Activated CD4-positive, alpha-beta memory T cell treated with anti-CD3 and anti-CD28 coated beads for 36 hours (primary cell): ENCODE measurements at regions not wholly inside any gene's neighbourhood (a gene's known extent, or its start where the extent isn't known, plus 50 kb on each side); places are given as distances from the start of the nearest gene placed in this dataset.

Source experiments
- CTCF ChIA-PET: fragments of 350-600 bp; sonication (Branson Sonifier 250); formaldehyde crosslinking; loops from one replicate; lab custom pipeline; 2021; ENCODE audit warnings: antibody characterized with exemption, inconsistent platforms; lab: Charles Lee
- POLR2A ChIA-PET: fragments of 350-600 bp; sonication (Branson Sonifier 250); formaldehyde crosslinking; loops from one replicate; lab custom pipeline; 2021; ENCODE audit warnings: antibody characterized with exemption; lab: Charles Lee
- DNase-seq: peaks from one replicate; pipeline ENCODE4 v3.0.0-alpha.2; 2020
- H3K27ac Mint-ChIP-seq: one replicate; pipeline ENCODE4 v1.8.0; 2021; ENCODE audit warnings: mixed read lengths
- H3K27me3 Mint-ChIP-seq: one replicate; pipeline ENCODE4 v1.8.0; 2021; ENCODE audit warnings: mixed read lengths
- H3K36me3 Mint-ChIP-seq: one replicate; pipeline ENCODE4 v1.8.0; 2021; ENCODE audit warnings: mixed read lengths
- H3K4me1 Mint-ChIP-seq: one replicate; pipeline ENCODE4 v1.8.0; 2021; ENCODE audit warnings: low read depth, mixed read lengths
- H3K4me3 Mint-ChIP-seq: one replicate; pipeline ENCODE4 v1.8.0; 2021; ENCODE audit warnings: mild to moderate bottlenecking, mixed read lengths
- H3K9me3 Mint-ChIP-seq: one replicate; pipeline ENCODE4 v1.8.0; 2021; ENCODE audit warnings: mixed read lengths
- intact Hi-C: fragments of 100-400 bp; cut with micrococcal nuclease; formaldehyde crosslinking; loops from one replicate; pipeline ENCODE4 v1.15.1; 2023

GRCh38 chr3:36258421-36258820, 121.9 kb upstream of the STAC start:
- intact Hi-C loops: no loop called here
- Mint-ChIP-seq H3K27me3 (no peaks in the 10 kb centered on the region), H3K36me3 (no peaks in the 10 kb centered on the region), H3K27ac (no peak overlapping the region), H3K9me3 (peaks cover 17% of the 10 kb centered on the region), H3K4me3 (no peak overlapping the region), H3K4me1 (no peaks in the 10 kb centered on the region)
- CTCF ChIA-PET: no interaction called here
- DNase-seq: no peak
- POLR2A ChIA-PET: no interaction called here

GRCh38 chr3:36259580-36259979, 120.7 kb upstream of the STAC start:
- Mint-ChIP-seq H3K4me3 (no peak overlapping the region), H3K36me3 (no peaks in the 10 kb centered on the region), H3K9me3 (peaks cover 16% of the 10 kb centered on the region), H3K27ac (no peak overlapping the region), H3K27me3 (no peaks in the 10 kb centered on the region), H3K4me1 (no peaks in the 10 kb centered on the region)
- DNase-seq: no peak
- intact Hi-C loops: no loop called here
- ChIA-PET CTCF (no interaction called here), POLR2A (no interaction called here)

GRCh38 chr3:36269274-36269673, 111.0 kb upstream of the STAC start:
- ChIA-PET CTCF (no interaction called here), POLR2A (no interaction called here)
- H3K4me1 Mint-ChIP-seq: no peaks in the 10 kb centered on the region
- no peaks in the 10 kb centered on the region for H3K9me3 Mint-ChIP-seq
- no peak overlapping the region for H3K4me3 Mint-ChIP-seq
- no peak for DNase-seq
- intact Hi-C loops: no loop called here
- H3K27me3 Mint-ChIP-seq: no peaks in the 10 kb centered on the region
- no peak overlapping the region for H3K27ac Mint-ChIP-seq
- H3K36me3 Mint-ChIP-seq: no peaks in the 10 kb centered on the region

DNA sequence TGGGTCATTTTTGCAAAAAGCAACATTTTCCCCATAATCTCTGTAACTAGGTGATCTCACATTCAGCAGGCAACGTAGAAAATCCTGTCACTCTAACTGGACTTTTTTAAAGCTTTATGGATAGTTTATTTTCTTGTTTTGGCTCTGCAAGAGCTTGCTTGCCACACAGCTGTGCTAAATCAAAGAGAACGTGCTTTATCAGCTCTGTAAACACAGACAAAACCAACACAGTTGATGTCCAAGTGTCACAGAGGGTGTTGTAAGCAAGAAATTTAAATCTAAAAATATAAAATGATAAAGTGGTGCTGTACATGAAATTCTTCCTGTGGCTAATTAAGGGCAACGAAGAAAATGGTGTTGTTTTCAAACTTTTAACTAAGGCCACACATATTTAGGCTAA, 97.5 kb upstream of the STAC start:
- Mint-ChIP-seq H3K36me3 (no peaks in the 10 kb centered on the region), H3K9me3 (peaks cover 4% of the 10 kb centered on the region), H3K27ac (no peak overlapping the region), H3K4me1 (no peaks in the 10 kb centered on the region), H3K4me3 (no peak overlapping the region), H3K27me3 (no peaks in the 10 kb centered on the region)
- DNase-seq: no peak
- intact Hi-C loops: no loop called here
- ChIA-PET POLR2A (no interaction called here), CTCF (no interaction called here)

DNA sequence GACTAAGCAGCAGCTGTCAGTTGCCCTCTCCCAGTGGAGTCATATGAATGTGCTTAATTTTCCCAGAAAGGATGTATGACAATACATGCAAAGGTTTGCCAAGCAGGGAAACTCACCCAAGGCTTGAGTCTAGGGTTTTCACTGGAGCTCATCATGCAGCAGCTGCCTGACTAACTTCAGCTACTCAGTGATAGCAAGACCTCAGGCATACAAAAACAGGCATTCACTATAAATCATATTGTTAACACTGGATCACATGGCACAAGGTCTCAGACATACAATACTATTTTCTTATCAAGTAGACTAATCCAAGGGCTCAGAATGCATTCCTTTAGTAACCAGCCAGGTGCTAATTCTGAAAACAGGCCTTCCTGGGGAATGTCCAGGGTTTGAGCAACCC, 85.0 kb upstream of the STAC start:
- intact Hi-C loops: no loop called here
- POLR2A ChIA-PET: no interaction called here
- Mint-ChIP-seq H3K36me3 (no peaks in the 10 kb centered on the region), H3K4me1 (no peaks in the 10 kb centered on the region), H3K27ac (no peak overlapping the region), H3K27me3 (no peaks in the 10 kb centered on the region), H3K4me3 (no peak overlapping the region), H3K9me3 (no peaks in the 10 kb centered on the region)
- DNase-seq: no peak
- CTCF ChIA-PET: no interaction called here

DNA sequence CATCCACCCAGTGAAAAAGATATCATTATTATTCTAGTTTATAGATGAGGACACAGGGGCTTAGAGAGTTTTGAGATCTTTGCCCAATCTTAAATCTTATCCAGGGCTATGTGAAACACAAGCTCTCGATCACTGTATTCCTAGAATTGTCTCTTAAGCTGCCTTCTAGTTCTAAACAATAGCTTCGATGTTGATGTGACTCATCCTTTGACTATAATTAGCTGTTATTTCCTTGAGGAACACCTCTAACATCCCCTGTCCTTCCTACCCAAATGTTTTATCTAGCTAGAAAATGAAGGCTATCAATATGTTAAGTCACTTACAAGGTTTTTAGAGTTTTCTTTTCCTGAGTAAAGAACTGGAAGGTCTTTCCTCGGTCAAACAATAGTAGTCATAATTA, 83.1 kb upstream of the STAC start:
- DNase-seq: no peak
- ChIA-PET CTCF (no interaction called here), POLR2A (no interaction called here)
- H3K9me3 Mint-ChIP-seq: no peaks in the 10 kb centered on the region
- no peaks in the 10 kb centered on the region for H3K36me3 Mint-ChIP-seq
- no peak overlapping the region for H3K27ac Mint-ChIP-seq
- no peaks in the 10 kb centered on the region for H3K4me1 Mint-ChIP-seq
- H3K4me3 Mint-ChIP-seq: no peak overlapping the region
- no peaks in the 10 kb centered on the region for H3K27me3 Mint-ChIP-seq
- intact Hi-C loops: no loop called here

DNA sequence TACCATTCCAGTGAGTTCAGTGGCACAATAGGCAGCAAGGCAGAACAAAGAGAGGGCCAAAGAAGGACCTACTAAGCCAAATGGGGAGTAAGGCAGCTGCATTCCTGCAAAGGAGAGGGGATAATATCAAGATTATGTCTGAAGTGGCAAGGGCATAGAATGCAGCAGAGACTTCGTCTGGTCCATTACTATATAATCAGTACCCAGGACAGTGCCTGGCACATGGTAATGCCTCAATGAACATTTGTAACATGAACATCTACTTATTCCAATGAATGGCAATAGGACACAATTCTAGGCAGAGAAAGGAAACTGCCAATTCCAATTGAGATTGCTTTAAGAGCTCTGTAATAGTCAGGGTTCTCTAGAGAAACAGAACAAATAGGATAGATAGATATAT, 82.1 kb upstream of the STAC start:
- Mint-ChIP-seq H3K27ac (no peak overlapping the region), H3K9me3 (no peaks in the 10 kb centered on the region), H3K27me3 (no peaks in the 10 kb centered on the region), H3K36me3 (no peaks in the 10 kb centered on the region), H3K4me3 (no peak overlapping the region), H3K4me1 (no peaks in the 10 kb centered on the region)
- DNase-seq: no peak
- CTCF ChIA-PET: no interaction called here
- intact Hi-C loops: no loop called here
- POLR2A ChIA-PET: no interaction called here

GRCh38 chr3:36302158-36302509, 78.2 kb upstream of the STAC start:
- intact Hi-C loops: no loop called here
- Mint-ChIP-seq H3K27me3 (no peaks in the 10 kb centered on the region), H3K9me3 (no peaks in the 10 kb centered on the region), H3K36me3 (no peaks in the 10 kb centered on the region), H3K27ac (no peak overlapping the region), H3K4me1 (no peaks in the 10 kb centered on the region), H3K4me3 (no peak overlapping the region)
- ChIA-PET POLR2A (no interaction called here), CTCF (no interaction called here)
- no peak for DNase-seq

DNA sequence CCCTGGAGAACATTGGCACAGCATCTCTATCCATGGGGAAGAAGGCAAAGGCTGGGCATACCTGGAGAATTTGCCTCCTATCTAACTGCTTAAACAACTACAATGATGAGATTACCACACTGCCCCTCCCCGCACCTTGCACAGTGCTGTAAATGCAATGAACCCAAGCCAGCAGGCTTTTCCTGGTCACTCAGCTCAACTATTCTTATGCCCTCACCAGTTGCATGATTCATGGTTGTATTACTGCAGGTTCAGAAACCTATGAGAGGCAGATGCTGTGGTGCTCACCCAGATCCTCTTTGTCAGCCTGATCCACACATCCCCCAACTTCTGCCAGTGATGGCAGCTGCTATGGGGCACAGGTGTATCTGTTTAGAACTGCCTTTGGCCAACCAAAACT, 77.7 kb upstream of the STAC start:
- no peak overlapping the region for H3K27ac Mint-ChIP-seq
- no peaks in the 10 kb centered on the region for H3K9me3 Mint-ChIP-seq
- no peak overlapping the region for H3K4me3 Mint-ChIP-seq
- POLR2A ChIA-PET: no interaction called here
- no peaks in the 10 kb centered on the region for H3K4me1 Mint-ChIP-seq
- H3K36me3 Mint-ChIP-seq: no peaks in the 10 kb centered on the region
- intact Hi-C loops: no loop called here
- H3K27me3 Mint-ChIP-seq: no peaks in the 10 kb centered on the region
- CTCF ChIA-PET: no interaction called here
- no peak for DNase-seq

DNA sequence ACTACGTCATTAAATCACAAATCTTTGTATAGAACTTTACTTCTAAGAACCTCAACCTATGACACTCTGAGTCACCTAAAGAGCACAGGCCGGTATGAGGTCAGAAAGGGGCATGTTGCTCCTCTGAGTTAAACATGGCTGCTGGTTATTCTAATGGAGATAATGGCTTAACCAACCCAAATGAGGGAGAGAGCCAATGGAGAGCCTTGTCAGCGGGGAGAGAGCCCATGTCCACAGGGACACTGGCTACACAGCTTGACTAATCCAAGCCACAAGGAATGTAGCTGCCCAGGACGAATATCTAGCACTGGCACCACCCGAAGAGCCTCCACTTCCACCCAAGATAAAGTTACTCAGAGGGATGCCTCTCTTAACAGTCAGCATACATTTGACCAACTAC, 77.0 kb upstream of the STAC start:
- H3K4me3 Mint-ChIP-seq: no peak overlapping the region
- intact Hi-C loops: no loop called here
- DNase-seq: no peak
- no peaks in the 10 kb centered on the region for H3K9me3 Mint-ChIP-seq
- POLR2A ChIA-PET: no interaction called here
- CTCF ChIA-PET: no interaction called here
- no peaks in the 10 kb centered on the region for H3K4me1 Mint-ChIP-seq
- H3K27ac Mint-ChIP-seq: no peak overlapping the region
- no peaks in the 10 kb centered on the region for H3K36me3 Mint-ChIP-seq
- no peaks in the 10 kb centered on the region for H3K27me3 Mint-ChIP-seq

DNA sequence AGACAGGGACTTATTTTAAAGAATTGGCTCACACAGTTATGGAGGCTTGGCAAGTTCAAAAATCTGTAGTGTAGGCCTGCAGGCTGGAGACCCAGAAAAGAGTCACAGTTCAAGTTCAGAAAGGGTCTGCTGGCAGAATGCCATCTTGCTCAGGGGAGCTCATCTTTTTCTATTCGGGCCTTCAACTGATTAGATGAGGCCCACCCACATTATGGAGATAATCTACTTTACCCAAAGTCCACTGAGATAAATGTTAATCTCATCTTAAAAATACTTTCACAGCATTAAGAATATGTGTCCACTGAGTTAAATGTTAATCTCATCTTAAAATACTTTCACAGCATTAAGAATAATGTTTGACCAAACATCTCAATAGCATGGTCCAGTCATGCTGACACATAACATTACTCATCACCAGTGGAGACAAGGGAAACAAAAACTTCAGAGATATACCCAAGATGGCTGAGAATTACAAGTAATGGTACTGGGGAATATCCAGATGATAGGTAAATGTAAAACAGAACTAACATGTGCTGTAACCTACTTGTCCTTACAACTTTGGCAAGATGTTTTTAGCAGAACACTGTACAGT, 74.3 kb upstream of the STAC start:
- Mint-ChIP-seq H3K27ac (no peak overlapping the region), H3K36me3 (no peaks in the 10 kb centered on the region), H3K27me3 (no peaks in the 10 kb centered on the region), H3K4me3 (no peak overlapping the region), H3K4me1 (no peaks in the 10 kb centered on the region), H3K9me3 (no peaks in the 10 kb centered on the region)
- intact Hi-C loops: no loop called here
- POLR2A ChIA-PET: no interaction called here
- CTCF ChIA-PET: no interaction called here
- no peak for DNase-seq

GRCh38 chr3:36309092-36309491, 71.2 kb upstream of the STAC start:
- no peaks in the 10 kb centered on the region for H3K27me3 Mint-ChIP-seq
- no peaks in the 10 kb centered on the region for H3K9me3 Mint-ChIP-seq
- no peak overlapping the region for H3K4me3 Mint-ChIP-seq
- intact Hi-C loops: no loop called here
- no peak overlapping the region for H3K27ac Mint-ChIP-seq
- ChIA-PET POLR2A (no interaction called here), CTCF (no interaction called here)
- no peaks in the 10 kb centered on the region for H3K36me3 Mint-ChIP-seq
- H3K4me1 Mint-ChIP-seq: no peaks in the 10 kb centered on the region
- DNase-seq: no peak

GRCh38 chr3:36312351-36312750, 68.0 kb upstream of the STAC start:
- no peak overlapping the region for H3K27ac Mint-ChIP-seq
- ChIA-PET POLR2A (no interaction called here), CTCF (no interaction called here)
- intact Hi-C loops: no loop called here
- H3K27me3 Mint-ChIP-seq: no peaks in the 10 kb centered on the region
- peaks cover 10% of the 10 kb centered on the region for H3K9me3 Mint-ChIP-seq
- H3K4me3 Mint-ChIP-seq: no peak overlapping the region
- H3K4me1 Mint-ChIP-seq: no peaks in the 10 kb centered on the region
- no peak for DNase-seq
- no peaks in the 10 kb centered on the region for H3K36me3 Mint-ChIP-seq

GRCh38 chr3:36317915-36318314, 62.4 kb upstream of the STAC start:
- ChIA-PET CTCF (no interaction called here), POLR2A (no interaction called here)
- Mint-ChIP-seq H3K4me1 (no peaks in the 10 kb centered on the region), H3K27me3 (no peaks in the 10 kb centered on the region), H3K9me3 (peaks cover 13% of the 10 kb centered on the region), H3K27ac (no peak overlapping the region), H3K36me3 (no peaks in the 10 kb centered on the region), H3K4me3 (no peak overlapping the region)
- no peak for DNase-seq
- intact Hi-C loops: no loop called here
